GM23338 (cell line): ENCODE measurements at regions not wholly inside any gene's neighbourhood (a gene's known extent, or its start where the extent isn't known, plus 50 kb on each side); places are given as distances from the start of the nearest gene placed in this dataset.

Experiments
- ATAC-seq: fragments of 200-7000 bp; cut with Tn5 transposase; 3 replicates; pipeline ENCODE4 v1.9.1; 2020
- DNase-seq: peaks from one replicate; pipeline ENCODE4 v3.0.0-alpha.2; 2015; ENCODE audit warnings: low spot score
- H2AFZ ChIP-seq: fragments of 200-600 bp; sonication (generic); 2 replicates; pipeline ENCODE4 v1.8.0; 2016; ENCODE audit warnings: antibody characterized with exemption, mild to moderate bottlenecking, moderate library complexity
- H3F3A ChIP-seq: fragments of 200-600 bp; sonication (generic); replicated peaks from 2 replicates; pipeline ENCODE4 v1.8.0; 2017; ENCODE audit warnings: antibody characterized with exemption, mixed run types, low read depth
- H3K27ac ChIP-seq: fragments of 200-600 bp; sonication (generic); 2 replicates; pipeline ENCODE4 v1.6.1; 2016; ENCODE audit warnings: low read depth
- H3K27me3 ChIP-seq: fragments of 200-600 bp; sonication (generic); 2 replicates; pipeline ENCODE4 v1.8.0; 2016; ENCODE audit warnings: mild to moderate bottlenecking, mixed run types, moderate library complexity; ENCODE audit not compliant: insufficient read depth
- H3K36me3 ChIP-seq: fragments of 200-600 bp; sonication (generic); 2 replicates; pipeline ENCODE4 v1.8.0; 2016; ENCODE audit warnings: mild to moderate bottlenecking; ENCODE audit not compliant: insufficient read depth
- H3K4me1 ChIP-seq: fragments of 200-600 bp; sonication (generic); 2 replicates; pipeline ENCODE4 v1.8.0; 2016; ENCODE audit warnings: mild to moderate bottlenecking, moderate library complexity; ENCODE audit not compliant: insufficient read depth
- H3K4me2 ChIP-seq: fragments of 200-600 bp; sonication (generic); 2 replicates; pipeline ENCODE4 v1.7.1; 2017; ENCODE audit warnings: mixed run types
- H3K4me3 ChIP-seq: fragments of 200-600 bp; sonication (generic); 2 replicates; pipeline ENCODE4 v1.6.1; 2016; ENCODE audit warnings: mixed run types
- H3K79me2 ChIP-seq: fragments of 200-600 bp; sonication (generic); replicated peaks from 2 replicates; pipeline ENCODE4 v1.8.0; 2017; ENCODE audit warnings: mild to moderate bottlenecking; ENCODE audit not compliant: insufficient read depth
- H3K9me2 ChIP-seq: fragments of 200-600 bp; sonication (generic); 2 replicates; pipeline ENCODE4 v1.8.0; 2017; ENCODE audit not compliant: insufficient read depth
- H4K20me1 ChIP-seq: fragments of 200-600 bp; sonication (generic); replicated peaks from 2 replicates; pipeline ENCODE4 v1.8.0; 2017; ENCODE audit warnings: mild to moderate bottlenecking; ENCODE audit not compliant: insufficient read depth
- H3K27ac Mint-ChIP-seq: 2 replicates; pipeline ENCODE4 v1.8.0; 2020; ENCODE audit warnings: inconsistent platforms, mild to moderate bottlenecking, moderate library complexity, mixed read lengths
- H3K27me3 Mint-ChIP-seq: 3 replicates; pipeline ENCODE4 v1.8.0; 2022; ENCODE audit warnings: low read depth, mild to moderate bottlenecking, moderate library complexity, mixed read lengths, inconsistent platforms; ENCODE audit not compliant: insufficient read depth, poor library complexity
- H3K36me3 Mint-ChIP-seq: 3 replicates; pipeline ENCODE4 v1.8.0; 2021; ENCODE audit warnings: low read depth, mild to moderate bottlenecking, inconsistent platforms, moderate library complexity, mixed read lengths
- H3K4me1 Mint-ChIP-seq: 3 replicates; pipeline ENCODE4 v1.8.0; 2020; ENCODE audit warnings: mild to moderate bottlenecking, inconsistent platforms, mixed read lengths
- H3K4me3 Mint-ChIP-seq: 3 replicates; pipeline ENCODE4 v1.8.0; 2021; ENCODE audit warnings: moderate library complexity, mild to moderate bottlenecking, inconsistent platforms, mixed read lengths
- H3K9me3 Mint-ChIP-seq: 3 replicates; pipeline ENCODE4 v1.8.0; 2020; ENCODE audit warnings: moderate library complexity, mild to moderate bottlenecking, inconsistent platforms, mixed read lengths
- EZH2 ChIP-seq: fragments of 200-600 bp; sonication (generic); IDR thresholded peaks from one replicate; pipeline ENCODE4 v1.8.0; 2017; ENCODE audit warnings: antibody characterized with exemption, mild to moderate bottlenecking, low read depth; ENCODE audit not compliant: unreplicated experiment
- JUNB ChIP-seq: IDR thresholded peaks from one replicate; pipeline ENCODE4 v1.6.1; 2016; ENCODE audit warnings: antibody characterized with exemption; ENCODE audit not compliant: unreplicated experiment
- NANOG ChIP-seq: IDR thresholded peaks from 2 replicates; pipeline ENCODE4 v1.6.1; 2016; ENCODE audit warnings: antibody characterized with exemption, borderline replicate concordance
- STAT1 ChIP-seq: IDR thresholded peaks from one replicate; pipeline ENCODE4 v1.6.1; 2016; ENCODE audit warnings: antibody characterized with exemption; ENCODE audit not compliant: unreplicated experiment
- ZNF331 ChIP-seq: fragments of 250-450 bp; sonication (Bioruptor Pico); IDR thresholded peaks from 2 replicates; pipeline ENCODE4 v1.5.0; 2020; ENCODE audit warnings: low read depth, mild to moderate bottlenecking, moderate library complexity
- TF ChIP-seq, protein P1 (sequence below): IDR thresholded peaks from one replicate; pipeline ENCODE4 v1.6.1; 2018; ENCODE audit warnings: antibody characterized with exemption; ENCODE audit not compliant: unreplicated experiment
- TF ChIP-seq, protein P2 (sequence below): fragments of 250-450 bp; sonication (Bioruptor Pico); IDR thresholded peaks from 2 replicates; pipeline ENCODE4 v1.5.0; 2020; ENCODE audit warnings: mild to moderate bottlenecking, moderate library complexity
- TF ChIP-seq, protein P3 (sequence below), 2 experiments: fragments of 200-600 bp in 1 of 2; sonication (generic) in 1 of 2; conservative IDR thresholded peaks; 2 replicates each; pipeline versions ENCODE4 v1.5.1 to v1.6.1; 2016 to 2017; ENCODE audit warnings: antibody characterized with exemption in 2 of 2, low read depth in 2 of 2, mild to moderate bottlenecking in 2 of 2, moderate library complexity in 1 of 2

GRCh38 chr1:60280256-60280655 is 206.7 kb upstream of the C1orf87 start (continued):
- TF ChIP-seq, protein P1, sequence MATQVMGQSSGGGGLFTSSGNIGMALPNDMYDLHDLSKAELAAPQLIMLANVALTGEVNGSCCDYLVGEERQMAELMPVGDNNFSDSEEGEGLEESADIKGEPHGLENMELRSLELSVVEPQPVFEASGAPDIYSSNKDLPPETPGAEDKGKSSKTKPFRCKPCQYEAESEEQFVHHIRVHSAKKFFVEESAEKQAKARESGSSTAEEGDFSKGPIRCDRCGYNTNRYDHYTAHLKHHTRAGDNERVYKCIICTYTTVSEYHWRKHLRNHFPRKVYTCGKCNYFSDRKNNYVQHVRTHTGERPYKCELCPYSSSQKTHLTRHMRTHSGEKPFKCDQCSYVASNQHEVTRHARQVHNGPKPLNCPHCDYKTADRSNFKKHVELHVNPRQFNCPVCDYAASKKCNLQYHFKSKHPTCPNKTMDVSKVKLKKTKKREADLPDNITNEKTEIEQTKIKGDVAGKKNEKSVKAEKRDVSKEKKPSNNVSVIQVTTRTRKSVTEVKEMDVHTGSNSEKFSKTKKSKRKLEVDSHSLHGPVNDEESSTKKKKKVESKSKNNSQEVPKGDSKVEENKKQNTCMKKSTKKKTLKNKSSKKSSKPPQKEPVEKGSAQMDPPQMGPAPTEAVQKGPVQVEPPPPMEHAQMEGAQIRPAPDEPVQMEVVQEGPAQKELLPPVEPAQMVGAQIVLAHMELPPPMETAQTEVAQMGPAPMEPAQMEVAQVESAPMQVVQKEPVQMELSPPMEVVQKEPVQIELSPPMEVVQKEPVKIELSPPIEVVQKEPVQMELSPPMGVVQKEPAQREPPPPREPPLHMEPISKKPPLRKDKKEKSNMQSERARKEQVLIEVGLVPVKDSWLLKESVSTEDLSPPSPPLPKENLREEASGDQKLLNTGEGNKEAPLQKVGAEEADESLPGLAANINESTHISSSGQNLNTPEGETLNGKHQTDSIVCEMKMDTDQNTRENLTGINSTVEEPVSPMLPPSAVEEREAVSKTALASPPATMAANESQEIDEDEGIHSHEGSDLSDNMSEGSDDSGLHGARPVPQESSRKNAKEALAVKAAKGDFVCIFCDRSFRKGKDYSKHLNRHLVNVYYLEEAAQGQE = no peak

DNA sequence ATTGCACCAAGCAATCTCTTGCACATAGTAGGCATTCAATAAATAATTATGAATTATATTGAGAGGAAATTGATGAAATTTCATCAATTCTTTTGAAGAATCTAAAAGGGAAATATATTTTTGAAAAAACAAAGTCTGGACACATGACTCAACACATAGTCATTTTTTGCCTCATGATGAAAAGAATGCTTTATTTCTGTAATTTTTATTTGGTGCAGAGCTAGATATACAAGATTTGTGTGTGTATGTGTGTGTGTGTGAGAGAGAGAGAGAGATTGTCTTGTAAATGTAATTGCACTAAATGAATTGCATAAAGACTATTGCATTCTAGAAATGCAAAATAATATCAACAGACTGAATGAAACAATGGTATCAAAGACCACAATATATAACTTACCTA is 206.2 kb upstream of the C1orf87 start:
- no peak overlapping the region for H2AFZ ChIP-seq
- no peak for ATAC-seq
- H3K27me3 ChIP-seq = no peaks in the 10 kb centered on the region
- no peaks in the 10 kb centered on the region for H3F3A ChIP-seq
- H3K4me2 ChIP-seq = no peak overlapping the region
- H3K36me3 ChIP-seq = no peaks in the 10 kb centered on the region
- no peaks in the 10 kb centered on the region for H3K9me3 Mint-ChIP-seq
- H4K20me1 ChIP-seq = no peaks in the 10 kb centered on the region
- H3K4me3 ChIP-seq = no peak overlapping the region
- no peak for TF ChIP-seq NANOG
- TF ChIP-seq JUNB = no peak
- TF ChIP-seq ZNF331 = no peak
- no peak for TF ChIP-seq EZH2
- TF ChIP-seq, protein P2, sequence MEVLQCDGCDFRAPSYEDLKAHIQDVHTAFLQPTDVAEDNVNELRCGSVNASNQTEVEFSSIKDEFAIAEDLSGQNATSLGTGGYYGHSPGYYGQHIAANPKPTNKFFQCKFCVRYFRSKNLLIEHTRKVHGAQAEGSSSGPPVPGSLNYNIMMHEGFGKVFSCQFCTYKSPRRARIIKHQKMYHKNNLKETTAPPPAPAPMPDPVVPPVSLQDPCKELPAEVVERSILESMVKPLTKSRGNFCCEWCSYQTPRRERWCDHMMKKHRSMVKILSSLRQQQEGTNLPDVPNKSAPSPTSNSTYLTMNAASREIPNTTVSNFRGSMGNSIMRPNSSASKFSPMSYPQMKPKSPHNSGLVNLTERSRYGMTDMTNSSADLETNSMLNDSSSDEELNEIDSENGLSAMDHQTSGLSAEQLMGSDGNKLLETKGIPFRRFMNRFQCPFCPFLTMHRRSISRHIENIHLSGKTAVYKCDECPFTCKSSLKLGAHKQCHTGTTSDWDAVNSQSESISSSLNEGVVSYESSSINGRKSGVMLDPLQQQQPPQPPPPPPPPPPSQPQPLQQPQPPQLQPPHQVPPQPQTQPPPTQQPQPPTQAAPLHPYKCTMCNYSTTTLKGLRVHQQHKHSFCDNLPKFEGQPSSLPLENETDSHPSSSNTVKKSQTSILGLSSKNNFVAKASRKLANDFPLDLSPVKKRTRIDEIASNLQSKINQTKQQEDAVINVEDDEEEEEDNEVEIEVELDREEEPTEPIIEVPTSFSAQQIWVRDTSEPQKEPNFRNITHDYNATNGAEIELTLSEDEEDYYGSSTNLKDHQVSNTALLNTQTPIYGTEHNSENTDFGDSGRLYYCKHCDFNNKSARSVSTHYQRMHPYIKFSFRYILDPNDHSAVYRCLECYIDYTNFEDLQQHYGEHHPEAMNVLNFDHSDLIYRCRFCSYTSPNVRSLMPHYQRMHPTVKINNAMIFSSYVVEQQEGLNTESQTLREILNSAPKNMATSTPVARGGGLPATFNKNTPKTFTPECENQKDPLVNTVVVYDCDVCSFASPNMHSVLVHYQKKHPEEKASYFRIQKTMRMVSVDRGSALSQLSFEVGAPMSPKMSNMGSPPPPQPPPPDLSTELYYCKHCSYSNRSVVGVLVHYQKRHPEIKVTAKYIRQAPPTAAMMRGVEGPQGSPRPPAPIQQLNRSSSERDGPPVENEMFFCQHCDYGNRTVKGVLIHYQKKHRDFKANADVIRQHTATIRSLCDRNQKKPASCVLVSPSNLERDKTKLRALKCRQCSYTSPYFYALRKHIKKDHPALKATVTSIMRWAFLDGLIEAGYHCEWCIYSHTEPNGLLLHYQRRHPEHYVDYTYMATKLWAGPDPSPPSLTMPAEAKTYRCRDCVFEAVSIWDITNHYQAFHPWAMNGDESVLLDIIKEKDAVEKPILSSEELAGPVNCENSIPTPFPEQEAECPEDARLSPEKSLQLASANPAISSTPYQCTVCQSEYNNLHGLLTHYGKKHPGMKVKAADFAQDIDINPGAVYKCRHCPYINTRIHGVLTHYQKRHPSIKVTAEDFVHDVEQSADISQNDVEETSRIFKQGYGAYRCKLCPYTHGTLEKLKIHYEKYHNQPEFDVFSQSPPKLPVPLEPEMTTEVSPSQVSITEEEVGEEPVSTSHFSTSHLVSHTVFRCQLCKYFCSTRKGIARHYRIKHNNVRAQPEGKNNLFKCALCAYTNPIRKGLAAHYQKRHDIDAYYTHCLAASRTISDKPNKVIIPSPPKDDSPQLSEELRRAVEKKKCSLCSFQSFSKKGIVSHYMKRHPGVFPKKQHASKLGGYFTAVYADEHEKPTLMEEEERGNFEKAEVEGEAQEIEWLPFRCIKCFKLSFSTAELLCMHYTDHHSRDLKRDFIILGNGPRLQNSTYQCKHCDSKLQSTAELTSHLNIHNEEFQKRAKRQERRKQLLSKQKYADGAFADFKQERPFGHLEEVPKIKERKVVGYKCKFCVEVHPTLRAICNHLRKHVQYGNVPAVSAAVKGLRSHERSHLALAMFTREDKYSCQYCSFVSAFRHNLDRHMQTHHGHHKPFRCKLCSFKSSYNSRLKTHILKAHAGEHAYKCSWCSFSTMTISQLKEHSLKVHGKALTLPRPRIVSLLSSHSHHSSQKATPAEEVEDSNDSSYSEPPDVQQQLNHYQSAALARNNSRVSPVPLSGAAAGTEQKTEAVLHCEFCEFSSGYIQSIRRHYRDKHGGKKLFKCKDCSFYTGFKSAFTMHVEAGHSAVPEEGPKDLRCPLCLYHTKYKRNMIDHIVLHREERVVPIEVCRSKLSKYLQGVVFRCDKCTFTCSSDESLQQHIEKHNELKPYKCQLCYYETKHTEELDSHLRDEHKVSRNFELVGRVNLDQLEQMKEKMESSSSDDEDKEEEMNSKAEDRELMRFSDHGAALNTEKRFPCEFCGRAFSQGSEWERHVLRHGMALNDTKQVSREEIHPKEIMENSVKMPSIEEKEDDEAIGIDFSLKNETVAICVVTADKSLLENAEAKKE = no peak
- TF ChIP-seq, protein P3, sequence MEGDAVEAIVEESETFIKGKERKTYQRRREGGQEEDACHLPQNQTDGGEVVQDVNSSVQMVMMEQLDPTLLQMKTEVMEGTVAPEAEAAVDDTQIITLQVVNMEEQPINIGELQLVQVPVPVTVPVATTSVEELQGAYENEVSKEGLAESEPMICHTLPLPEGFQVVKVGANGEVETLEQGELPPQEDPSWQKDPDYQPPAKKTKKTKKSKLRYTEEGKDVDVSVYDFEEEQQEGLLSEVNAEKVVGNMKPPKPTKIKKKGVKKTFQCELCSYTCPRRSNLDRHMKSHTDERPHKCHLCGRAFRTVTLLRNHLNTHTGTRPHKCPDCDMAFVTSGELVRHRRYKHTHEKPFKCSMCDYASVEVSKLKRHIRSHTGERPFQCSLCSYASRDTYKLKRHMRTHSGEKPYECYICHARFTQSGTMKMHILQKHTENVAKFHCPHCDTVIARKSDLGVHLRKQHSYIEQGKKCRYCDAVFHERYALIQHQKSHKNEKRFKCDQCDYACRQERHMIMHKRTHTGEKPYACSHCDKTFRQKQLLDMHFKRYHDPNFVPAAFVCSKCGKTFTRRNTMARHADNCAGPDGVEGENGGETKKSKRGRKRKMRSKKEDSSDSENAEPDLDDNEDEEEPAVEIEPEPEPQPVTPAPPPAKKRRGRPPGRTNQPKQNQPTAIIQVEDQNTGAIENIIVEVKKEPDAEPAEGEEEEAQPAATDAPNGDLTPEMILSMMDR (conservative IDR thresholded peaks at IDR 0.05; ENCODE audit: low read depth in 2 of 2) = no peak
- TF ChIP-seq STAT1 = no peak
- no peaks in the 10 kb centered on the region for H3K9me2 ChIP-seq
- peaks cover 4% of the 10 kb centered on the region for H3K27me3 Mint-ChIP-seq
- no peaks in the 10 kb centered on the region for H3K79me2 ChIP-seq
- peaks cover 6% of the 10 kb centered on the region; the same call in 2 of the 3 replicates for H3K4me1 Mint-ChIP-seq
- H3K36me3 Mint-ChIP-seq = no peaks in the 10 kb centered on the region
- no peaks in the 10 kb centered on the region for H3K4me1 ChIP-seq
- DNase-seq = no peak
- H3K27ac ChIP-seq = no peak overlapping the region
- H3K4me3 Mint-ChIP-seq = no peak overlapping the region
- H3K27ac Mint-ChIP-seq = no peak overlapping the region
